ENCODE measurements at regions not wholly inside any gene's neighbourhood (a gene's known extent, or its start where the extent isn't known, plus 50 kb on each side); places are given as distances from the start of the nearest gene placed in this dataset.

- Histone ChIP-seq H4K20me1 (ENCODE audit: insufficient read depth) (no peaks in the 10 kb centered on the region), H3K4me3 (replicated peaks in 1 of 2; ENCODE audit: low read depth in 1 of 2, low read length in 2 of 2) (no peak overlapping the region), H3K9ac (ENCODE audit: low read length) (no peak overlapping the region), H3K27me3 (ENCODE audit: insufficient read depth, low read length) (no peaks in the 10 kb centered on the region), H2AFZ (ENCODE audit: low read depth, low read length, poor library complexity, severe bottlenecking) (no peak overlapping the region), H3K9me2 (ENCODE audit: insufficient read depth) (no peaks in the 10 kb centered on the region), H3K4me2 (ENCODE audit: low read length) (no peak overlapping the region), H3K9me3 (ENCODE audit: control insufficient read depth in 1 of 2, insufficient read depth in 1 of 2, low read depth in 1 of 2, low read length in 2 of 2) (peaks cover 0 to 7% of the 10 kb centered on the region in 2 experiments; a peak in 2 of 4 replicates), H3K36me3 (ENCODE audit: control insufficient read depth in 1 of 2, insufficient read depth in 2 of 2, low read length in 2 of 2) (no peaks in the 10 kb centered on the region), H3K4me1 (ENCODE audit: control insufficient read depth in 1 of 2, insufficient read depth in 2 of 2, low read length in 2 of 2) (no peaks in the 10 kb centered on the region), H3K79me2 (ENCODE audit: insufficient read depth, low read length) (no peaks in the 10 kb centered on the region), H3K27ac (ENCODE audit: low read depth, low read length) (no peak overlapping the region)
- POLR2A ChIA-PET, result no interaction called here
- no peak for TF ChIP-seq SIN3A (IDR thresholded peaks at IDR 0.05; ENCODE audit: low read depth)
- BruUV-seq (replicated peaks), result no TSS peak
- intact Hi-C loops (cut with micrococcal nuclease), result no loop called here
- CTCF ChIA-PET, result no interaction called here
- RAD21 ChIA-PET (ENCODE audit: low non-redundant PET in 1 of 2, low total read pairs in 2 of 2, uncharacterized antibody in 2 of 2, unreplicated experiment in 2 of 2), result no interaction called here
- ATAC-seq (no peak), DNase-seq (ENCODE audit: low read depth, low spot score) (no peak)
Observed at GRCh38 chr9:18379073-18379811, 94.7 kb upstream of the ADAMTSL1 start.

- no peak overlapping the region for H3K4me2 ChIP-seq (ENCODE audit: low read length)
- BruUV-seq (replicated peaks), result no TSS peak
- no peaks in the 10 kb centered on the region for H3K4me1 ChIP-seq (ENCODE audit: control insufficient read depth in 1 of 2, insufficient read depth in 2 of 2, low read length in 2 of 2)
- H3K9me3 ChIP-seq (ENCODE audit: control insufficient read depth in 1 of 2, insufficient read depth in 1 of 2, low read depth in 1 of 2, low read length in 2 of 2), result peaks cover 0 to 7% of the 10 kb centered on the region in 2 experiments; a peak in 2 of 4 replicates
- no peaks in the 10 kb centered on the region for H4K20me1 ChIP-seq (ENCODE audit: insufficient read depth)
- H2AFZ ChIP-seq (ENCODE audit: low read depth, low read length, poor library complexity, severe bottlenecking), result no peak overlapping the region
- DNase-seq (ENCODE audit: low read depth, low spot score) (no peak), ATAC-seq (no peak)
- POLR2A ChIA-PET, result no interaction called here
- H3K9me2 ChIP-seq (ENCODE audit: insufficient read depth), result no peaks in the 10 kb centered on the region
- H3K27me3 ChIP-seq (ENCODE audit: insufficient read depth, low read length), result no peaks in the 10 kb centered on the region
- intact Hi-C loops (cut with micrococcal nuclease), result no loop called here
- H3K4me3 ChIP-seq (replicated peaks in 1 of 2; ENCODE audit: low read depth in 1 of 2, low read length in 2 of 2), result no peak overlapping the region
- H3K27ac ChIP-seq (ENCODE audit: low read depth, low read length), result no peak overlapping the region
- H3K9ac ChIP-seq (ENCODE audit: low read length), result no peak overlapping the region
- no peaks in the 10 kb centered on the region for H3K79me2 ChIP-seq (ENCODE audit: insufficient read depth, low read length)
- H3K36me3 ChIP-seq (ENCODE audit: control insufficient read depth in 1 of 2, insufficient read depth in 2 of 2, low read length in 2 of 2), result no peaks in the 10 kb centered on the region
- CTCF ChIA-PET, result no interaction called here
- RAD21 ChIA-PET (ENCODE audit: low non-redundant PET in 1 of 2, low total read pairs in 2 of 2, uncharacterized antibody in 2 of 2, unreplicated experiment in 2 of 2), result no interaction called here
- no peak for TF ChIP-seq EZH2phosphoT487 (IDR thresholded peaks at IDR 0.05; ENCODE audit: borderline replicate concordance)
- TF ChIP-seq, protein P1, sequence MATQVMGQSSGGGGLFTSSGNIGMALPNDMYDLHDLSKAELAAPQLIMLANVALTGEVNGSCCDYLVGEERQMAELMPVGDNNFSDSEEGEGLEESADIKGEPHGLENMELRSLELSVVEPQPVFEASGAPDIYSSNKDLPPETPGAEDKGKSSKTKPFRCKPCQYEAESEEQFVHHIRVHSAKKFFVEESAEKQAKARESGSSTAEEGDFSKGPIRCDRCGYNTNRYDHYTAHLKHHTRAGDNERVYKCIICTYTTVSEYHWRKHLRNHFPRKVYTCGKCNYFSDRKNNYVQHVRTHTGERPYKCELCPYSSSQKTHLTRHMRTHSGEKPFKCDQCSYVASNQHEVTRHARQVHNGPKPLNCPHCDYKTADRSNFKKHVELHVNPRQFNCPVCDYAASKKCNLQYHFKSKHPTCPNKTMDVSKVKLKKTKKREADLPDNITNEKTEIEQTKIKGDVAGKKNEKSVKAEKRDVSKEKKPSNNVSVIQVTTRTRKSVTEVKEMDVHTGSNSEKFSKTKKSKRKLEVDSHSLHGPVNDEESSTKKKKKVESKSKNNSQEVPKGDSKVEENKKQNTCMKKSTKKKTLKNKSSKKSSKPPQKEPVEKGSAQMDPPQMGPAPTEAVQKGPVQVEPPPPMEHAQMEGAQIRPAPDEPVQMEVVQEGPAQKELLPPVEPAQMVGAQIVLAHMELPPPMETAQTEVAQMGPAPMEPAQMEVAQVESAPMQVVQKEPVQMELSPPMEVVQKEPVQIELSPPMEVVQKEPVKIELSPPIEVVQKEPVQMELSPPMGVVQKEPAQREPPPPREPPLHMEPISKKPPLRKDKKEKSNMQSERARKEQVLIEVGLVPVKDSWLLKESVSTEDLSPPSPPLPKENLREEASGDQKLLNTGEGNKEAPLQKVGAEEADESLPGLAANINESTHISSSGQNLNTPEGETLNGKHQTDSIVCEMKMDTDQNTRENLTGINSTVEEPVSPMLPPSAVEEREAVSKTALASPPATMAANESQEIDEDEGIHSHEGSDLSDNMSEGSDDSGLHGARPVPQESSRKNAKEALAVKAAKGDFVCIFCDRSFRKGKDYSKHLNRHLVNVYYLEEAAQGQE (IDR thresholded peaks at IDR 0.05; ENCODE audit: low read depth), result no peak
- TF ChIP-seq SRF (IDR thresholded peaks at IDR 0.05; ENCODE audit: low read depth), result no peak
- TF ChIP-seq RAD21 (IDR thresholded peaks at IDR 0.05; ENCODE audit: low read depth), result no peak
- TF ChIP-seq FOSL1 (IDR thresholded peaks at IDR 0.05; ENCODE audit: low read depth), result no peak
- TF ChIP-seq ZNF274 (IDR thresholded peaks at IDR 0.05; ENCODE audit: low read depth, low read length), result no peak
- no peak for TF ChIP-seq ELF1 (IDR thresholded peaks at IDR 0.05; ENCODE audit: borderline replicate concordance, low read depth)
- TF ChIP-seq JUND (IDR thresholded peaks at IDR 0.05), result no peak
- TF ChIP-seq CBX3 (IDR thresholded peaks at IDR 0.05; ENCODE audit: low read depth), result no peak
- TF ChIP-seq, protein P2, sequence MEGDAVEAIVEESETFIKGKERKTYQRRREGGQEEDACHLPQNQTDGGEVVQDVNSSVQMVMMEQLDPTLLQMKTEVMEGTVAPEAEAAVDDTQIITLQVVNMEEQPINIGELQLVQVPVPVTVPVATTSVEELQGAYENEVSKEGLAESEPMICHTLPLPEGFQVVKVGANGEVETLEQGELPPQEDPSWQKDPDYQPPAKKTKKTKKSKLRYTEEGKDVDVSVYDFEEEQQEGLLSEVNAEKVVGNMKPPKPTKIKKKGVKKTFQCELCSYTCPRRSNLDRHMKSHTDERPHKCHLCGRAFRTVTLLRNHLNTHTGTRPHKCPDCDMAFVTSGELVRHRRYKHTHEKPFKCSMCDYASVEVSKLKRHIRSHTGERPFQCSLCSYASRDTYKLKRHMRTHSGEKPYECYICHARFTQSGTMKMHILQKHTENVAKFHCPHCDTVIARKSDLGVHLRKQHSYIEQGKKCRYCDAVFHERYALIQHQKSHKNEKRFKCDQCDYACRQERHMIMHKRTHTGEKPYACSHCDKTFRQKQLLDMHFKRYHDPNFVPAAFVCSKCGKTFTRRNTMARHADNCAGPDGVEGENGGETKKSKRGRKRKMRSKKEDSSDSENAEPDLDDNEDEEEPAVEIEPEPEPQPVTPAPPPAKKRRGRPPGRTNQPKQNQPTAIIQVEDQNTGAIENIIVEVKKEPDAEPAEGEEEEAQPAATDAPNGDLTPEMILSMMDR (IDR thresholded peaks at IDR 0.05 in 2 of 3, conservative IDR thresholded peaks at IDR 0.05 in 1 of 3; ENCODE audit: borderline replicate concordance in 1 of 3, insufficient read depth in 1 of 3, low read depth in 2 of 3, low read length in 2 of 3), result no peak
- TF ChIP-seq EZH2 (IDR thresholded peaks at IDR 0.05), result no peak
- no peak for TF ChIP-seq ATF3 (IDR thresholded peaks at IDR 0.05)
- TF ChIP-seq EGR1 (IDR thresholded peaks at IDR 0.05; ENCODE audit: low read depth), result no peak
- no peak for TF ChIP-seq ZFX (IDR thresholded peaks at IDR 0.05)
- no peak for TF ChIP-seq TCF7L2 (IDR thresholded peaks at IDR 0.05; ENCODE audit: borderline replicate concordance, extremely low read depth, insufficient read depth, insufficient read length)
- TF ChIP-seq CEBPB (IDR thresholded peaks at IDR 0.05; ENCODE audit: low read depth), result no peak
Observed at GRCh38 chr9:18382243-18382642, 91.7 kb upstream of the ADAMTSL1 start.
